ENCODE measurements at regions not wholly inside any gene's neighbourhood (a gene's known extent, or its start where the extent isn't known, plus 50 kb on each side); places are given as distances from the start of the nearest gene placed in this dataset.

GRCh38 chr7:32223071-32223650, 153.0 kb upstream of the PDE1C start:
- TF ChIP-seq CTCF (IDR thresholded peaks at IDR 0.05 in 8 of 11, conservative IDR thresholded peaks at IDR 0.05 in 3 of 11) (no peak), POLR2A (IDR thresholded peaks at IDR 0.05) (no peak)

All from spleen (tissue), 7 donors.